ENCODE measurements at regions not wholly inside any gene's neighbourhood (a gene's known extent, or its start where the extent isn't known, plus 50 kb on each side); places are given as distances from the start of the nearest gene placed in this dataset.

DNA sequence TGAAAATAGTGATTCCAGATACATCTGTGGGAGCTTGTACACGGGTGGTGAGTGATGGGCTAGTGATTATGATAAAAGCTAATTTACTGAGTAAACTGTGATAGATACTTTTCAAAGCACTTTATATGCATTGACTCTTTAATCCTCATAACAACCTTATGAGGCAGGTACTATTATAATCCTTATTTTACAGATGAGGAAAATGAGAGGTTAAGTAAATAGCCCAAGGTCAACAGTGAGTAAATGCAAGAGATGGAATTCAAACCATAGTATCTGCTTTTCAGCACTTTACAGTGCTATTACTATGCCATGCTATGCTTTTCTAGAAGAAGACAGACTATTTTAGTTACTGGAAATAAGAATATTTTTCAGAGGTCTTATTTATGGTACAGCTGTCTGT, 320.9 kb upstream of the CITED2 start:
- Mint-ChIP-seq H3K36me3 (ENCODE audit: insufficient read depth, unreplicated experiment) (peaks cover 5% of the 10 kb centered on the region), H3K27me3 (ENCODE audit: insufficient read depth, unreplicated experiment) (no peaks in the 10 kb centered on the region), H3K4me1 (ENCODE audit: insufficient read depth, unreplicated experiment) (peaks cover 26% of the 10 kb centered on the region), H3K27ac (ENCODE audit: low read depth, unreplicated experiment) (no peak overlapping the region), H3K9me3 (ENCODE audit: unreplicated experiment) (no peaks in the 10 kb centered on the region), H3K4me3 (ENCODE audit: unreplicated experiment) (no peak overlapping the region)
- TF ChIP-seq, protein P1, sequence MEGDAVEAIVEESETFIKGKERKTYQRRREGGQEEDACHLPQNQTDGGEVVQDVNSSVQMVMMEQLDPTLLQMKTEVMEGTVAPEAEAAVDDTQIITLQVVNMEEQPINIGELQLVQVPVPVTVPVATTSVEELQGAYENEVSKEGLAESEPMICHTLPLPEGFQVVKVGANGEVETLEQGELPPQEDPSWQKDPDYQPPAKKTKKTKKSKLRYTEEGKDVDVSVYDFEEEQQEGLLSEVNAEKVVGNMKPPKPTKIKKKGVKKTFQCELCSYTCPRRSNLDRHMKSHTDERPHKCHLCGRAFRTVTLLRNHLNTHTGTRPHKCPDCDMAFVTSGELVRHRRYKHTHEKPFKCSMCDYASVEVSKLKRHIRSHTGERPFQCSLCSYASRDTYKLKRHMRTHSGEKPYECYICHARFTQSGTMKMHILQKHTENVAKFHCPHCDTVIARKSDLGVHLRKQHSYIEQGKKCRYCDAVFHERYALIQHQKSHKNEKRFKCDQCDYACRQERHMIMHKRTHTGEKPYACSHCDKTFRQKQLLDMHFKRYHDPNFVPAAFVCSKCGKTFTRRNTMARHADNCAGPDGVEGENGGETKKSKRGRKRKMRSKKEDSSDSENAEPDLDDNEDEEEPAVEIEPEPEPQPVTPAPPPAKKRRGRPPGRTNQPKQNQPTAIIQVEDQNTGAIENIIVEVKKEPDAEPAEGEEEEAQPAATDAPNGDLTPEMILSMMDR (IDR thresholded peaks at IDR 0.05; ENCODE audit: unreplicated experiment): no peak
- ChIA-PET POLR2A (interaction anchor here (0.7 kb wide), 1 partner anchor 15 kb away, joined by 3 read pairs; no protein-coding TSS in a partner anchor), CTCF (no interaction called here)
- no TSS peak for BruUV-seq (replicated peaks)
- intact Hi-C loops (cut with micrococcal nuclease): no loop called here
- no peak for DNase-seq (ENCODE audit: unreplicated experiment)

DNA sequence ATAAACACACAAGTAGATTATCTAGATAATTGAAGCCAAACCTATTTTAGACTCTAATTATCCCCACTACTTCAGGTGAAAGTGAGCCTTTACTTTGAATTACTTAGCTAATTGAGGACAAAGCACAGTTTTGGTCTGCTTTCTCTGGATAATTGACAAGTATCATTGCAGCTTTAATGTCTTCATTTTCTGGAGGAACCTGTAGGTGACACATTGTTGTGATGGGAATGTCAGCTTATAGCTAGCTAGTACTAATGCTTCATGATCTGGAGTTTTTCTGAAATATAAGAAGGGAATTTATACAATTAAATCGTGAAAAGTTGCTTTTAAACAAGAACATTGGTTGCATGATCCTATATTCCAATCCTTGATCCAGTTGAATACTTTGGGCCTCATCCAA, 319.3 kb upstream of the CITED2 start:
- peaks cover 19% of the 10 kb centered on the region for H3K4me1 Mint-ChIP-seq (ENCODE audit: insufficient read depth, unreplicated experiment)
- ChIA-PET CTCF (interaction anchor here (0.7 kb wide), 1 partner anchor 58 kb away, joined by 3 read pairs; no protein-coding TSS in a partner anchor), POLR2A (interaction anchor here (0.6 kb wide), 1 partner anchor 401 kb away, joined by 3 read pairs; no protein-coding TSS in a partner anchor)
- BruUV-seq (replicated peaks): no TSS peak
- H3K9me3 Mint-ChIP-seq (ENCODE audit: unreplicated experiment): no peaks in the 10 kb centered on the region
- intact Hi-C loops (cut with micrococcal nuclease): no loop called here
- peaks cover 5% of the 10 kb centered on the region for H3K36me3 Mint-ChIP-seq (ENCODE audit: insufficient read depth, unreplicated experiment)
- DNase-seq (ENCODE audit: unreplicated experiment): no peak
- TF ChIP-seq, protein P1 (IDR thresholded peaks at IDR 0.05; ENCODE audit: unreplicated experiment): no peak
- H3K27me3 Mint-ChIP-seq (ENCODE audit: insufficient read depth, unreplicated experiment): no peaks in the 10 kb centered on the region
- H3K27ac Mint-ChIP-seq (ENCODE audit: low read depth, unreplicated experiment): no peak overlapping the region
- no peak overlapping the region for H3K4me3 Mint-ChIP-seq (ENCODE audit: unreplicated experiment)

DNA sequence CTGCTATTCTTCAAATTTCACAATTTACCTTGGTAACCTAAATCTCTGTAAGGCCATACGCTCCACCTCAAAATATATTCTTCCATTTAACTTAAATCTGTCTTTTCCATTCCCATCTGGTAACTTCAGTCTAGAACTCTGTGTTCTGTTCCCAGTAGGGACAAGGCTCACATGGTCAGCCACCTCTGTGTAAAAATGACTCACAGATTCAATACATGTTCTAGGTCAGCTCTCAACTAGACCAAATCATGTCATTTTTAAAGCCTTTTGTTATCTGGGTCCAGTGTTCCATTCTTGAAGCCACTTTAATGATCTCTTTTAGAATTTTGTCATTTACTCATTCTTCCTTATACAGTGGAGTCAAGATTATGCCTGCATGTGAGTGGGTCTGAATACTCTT, 315.6 kb upstream of the CITED2 start:
- POLR2A ChIA-PET: interaction anchor here (1.1 to 2.0 kb wide), 2 partner anchors 9 to 315 kb away, joined by 4 to 6 read pairs; no protein-coding TSS in a partner anchor
- TF ChIP-seq, protein P1 (IDR thresholded peaks at IDR 0.05; ENCODE audit: unreplicated experiment): no peak
- CTCF ChIA-PET: no interaction called here

GRCh38 chr6:139687055-139687454, 312.6 kb upstream of the CITED2 start:
- intact Hi-C loops (cut with micrococcal nuclease): no loop called here

More for the DNA sequence above, 315.6 kb upstream of the CITED2 start:
- peak overlapping the region; percentile 20 for H3K27ac Mint-ChIP-seq (ENCODE audit: low read depth, unreplicated experiment)
- H3K36me3 Mint-ChIP-seq (ENCODE audit: insufficient read depth, unreplicated experiment): peaks cover 5% of the 10 kb centered on the region
- no TSS peak for BruUV-seq (replicated peaks)
- no peak for DNase-seq (ENCODE audit: unreplicated experiment)
- H3K4me3 Mint-ChIP-seq (ENCODE audit: unreplicated experiment): no peak overlapping the region
- intact Hi-C loops (cut with micrococcal nuclease): no loop called here
- no peaks in the 10 kb centered on the region for H3K9me3 Mint-ChIP-seq (ENCODE audit: unreplicated experiment)
- peaks cover 22% of the 10 kb centered on the region for H3K4me1 Mint-ChIP-seq (ENCODE audit: insufficient read depth, unreplicated experiment)
- no peaks in the 10 kb centered on the region for H3K27me3 Mint-ChIP-seq (ENCODE audit: insufficient read depth, unreplicated experiment)

More at GRCh38 chr6:139687055-139687454, 312.6 kb upstream of the CITED2 start:
- Mint-ChIP-seq H3K4me1 (ENCODE audit: insufficient read depth, unreplicated experiment) (peaks cover 17% of the 10 kb centered on the region), H3K27ac (ENCODE audit: low read depth, unreplicated experiment) (no peak overlapping the region), H3K36me3 (ENCODE audit: insufficient read depth, unreplicated experiment) (peaks cover 5% of the 10 kb centered on the region), H3K9me3 (ENCODE audit: unreplicated experiment) (no peaks in the 10 kb centered on the region), H3K27me3 (ENCODE audit: insufficient read depth, unreplicated experiment) (no peaks in the 10 kb centered on the region), H3K4me3 (ENCODE audit: unreplicated experiment) (no peak overlapping the region)
- ChIA-PET CTCF (interaction anchor here (0.6 kb wide), 1 partner anchor 19 kb away, joined by 3 read pairs; no protein-coding TSS in a partner anchor), POLR2A (interaction anchor here (0.6 to 4.1 kb wide), 4 partner anchors 12 to 365 kb away, joined by 3 to 15 read pairs (median 4); no protein-coding TSS in a partner anchor)
- TF ChIP-seq, protein P1 (IDR thresholded peaks at IDR 0.05; ENCODE audit: unreplicated experiment): no peak
- DNase-seq (ENCODE audit: unreplicated experiment): no peak
- no TSS peak for BruUV-seq (replicated peaks)

Data from MCF 10A (cell line).